Liver (tissue), 8 donors: ENCODE measurements at regions not wholly inside any gene's neighbourhood (a gene's known extent, or its start where the extent isn't known, plus 50 kb on each side); places are given as distances from the start of the nearest gene placed in this dataset.

Experiments used
- DNase-seq: peaks from one replicate; pipeline ENCODE4 v3.0.0-alpha.2; 2017; ENCODE audit warnings: low spot score
- H3K27ac ChIP-seq, 2 donors: one replicate each; pipeline ENCODE4 v1.7.0; 2013; ENCODE audit warnings: inconsistent platforms in 2 of 2, low read length in 2 of 2, control low read depth in 1 of 2, low read depth in 1 of 2, mild to moderate bottlenecking in 1 of 2
- H3K27me3 ChIP-seq, 4 donors: one replicate each; pipeline versions ENCODE4 v1.6.1 to v1.7.0; 2013; ENCODE audit warnings: low read length in 3 of 4, inconsistent platforms in 1 of 4, mild to moderate bottlenecking in 1 of 4, moderate library complexity in 1 of 4; ENCODE audit not compliant: control insufficient read depth in 4 of 4, insufficient read depth in 4 of 4
- H3K36me3 ChIP-seq, 4 donors: one replicate each; pipeline versions ENCODE4 v1.6.1 to v1.7.0; 2013; ENCODE audit warnings: low read length in 3 of 4, mild to moderate bottlenecking in 3 of 4, low read depth in 1 of 4, moderate library complexity in 1 of 4; ENCODE audit not compliant: control insufficient read depth in 4 of 4, insufficient read depth in 3 of 4
- H3K4me1 ChIP-seq, 4 donors: one replicate each; pipeline versions ENCODE4 v1.6.1 to v1.7.0; 2013; ENCODE audit warnings: low read length in 3 of 4, mild to moderate bottlenecking in 3 of 4, moderate library complexity in 1 of 4; ENCODE audit not compliant: control insufficient read depth in 4 of 4, insufficient read depth in 4 of 4
- H3K4me3 ChIP-seq, 3 donors: one replicate each; pipeline versions ENCODE4 v1.6.1 to v1.7.0; 2013; ENCODE audit warnings: low read length in 3 of 3, control low read depth in 1 of 3, low read depth in 1 of 3, mild to moderate bottlenecking in 1 of 3
- H3K9ac ChIP-seq, 2 donors: one replicate each; pipeline ENCODE4 v1.7.0; 2013; ENCODE audit warnings: low read length in 2 of 2, mild to moderate bottlenecking in 2 of 2, moderate library complexity in 2 of 2, control low read depth in 1 of 2, low read depth in 1 of 2
- H3K9me3 ChIP-seq, 4 donors: one replicate each; pipeline versions ENCODE4 v1.6.1 to v1.7.0; 2013; ENCODE audit warnings: low read length in 3 of 4; ENCODE audit not compliant: control insufficient read depth in 4 of 4
- ATF3 ChIP-seq: IDR thresholded peaks from 2 replicates; pipeline ENCODE4 v1.6.1; 2016; ENCODE audit warnings: antibody characterized with exemption
- CTCF ChIP-seq: fragments of 150-350 bp; IDR thresholded peaks from 2 replicates; pipeline ENCODE4 v1.5.1; 2017; ENCODE audit warnings: improper control_type of control experiment, low read depth, low read length; ENCODE audit not compliant: missing input control
- EGR1 ChIP-seq, 2 donors: IDR thresholded peaks; 2 replicates each; pipeline ENCODE4 v1.6.1; 2016 to 2018; ENCODE audit warnings: antibody characterized with exemption in 2 of 2, low read depth in 2 of 2
- FOXA1 ChIP-seq: IDR thresholded peaks from 2 replicates; pipeline ENCODE4 v1.6.1; 2016; ENCODE audit warnings: antibody characterized with exemption
- FOXA2 ChIP-seq: IDR thresholded peaks from 2 replicates; pipeline ENCODE4 v1.6.1; 2016; ENCODE audit warnings: antibody characterized with exemption
- GABPA ChIP-seq, 2 donors: IDR thresholded peaks in 1 of 2; conservative IDR thresholded peaks in 1 of 2; 2 replicates each; pipeline ENCODE4 v1.6.1; 2016; ENCODE audit warnings: antibody characterized with exemption in 2 of 2, mild to moderate bottlenecking in 1 of 2, moderate library complexity in 1 of 2
- HNF4A ChIP-seq, 2 donors: conservative IDR thresholded peaks; 2 replicates each; pipeline ENCODE4 v1.6.1; 2016; ENCODE audit warnings: antibody characterized with exemption in 2 of 2, mild to moderate bottlenecking in 2 of 2
- HNF4G ChIP-seq: IDR thresholded peaks from 2 replicates; pipeline ENCODE4 v1.6.1; 2016; ENCODE audit warnings: antibody characterized with exemption
- JUND ChIP-seq, 2 donors: IDR thresholded peaks; 2 replicates each; pipeline ENCODE4 v1.6.1; 2016; ENCODE audit warnings: antibody characterized with exemption in 2 of 2
- MAX ChIP-seq: IDR thresholded peaks from 2 replicates; pipeline ENCODE4 v1.6.1; 2016; ENCODE audit warnings: antibody characterized with exemption
- NR2F2 ChIP-seq: IDR thresholded peaks from 2 replicates; pipeline ENCODE4 v1.6.1; 2016; ENCODE audit warnings: antibody characterized with exemption
- RXRA ChIP-seq, 2 donors: IDR thresholded peaks; 2 replicates each; pipeline ENCODE4 v1.6.1; 2017 to 2018; ENCODE audit warnings: antibody characterized with exemption in 2 of 2, mild to moderate bottlenecking in 1 of 2
- SP1 ChIP-seq: IDR thresholded peaks from 2 replicates; pipeline ENCODE4 v1.6.1; 2018; ENCODE audit warnings: antibody characterized with exemption, mild to moderate bottlenecking
- YY1 ChIP-seq: IDR thresholded peaks from 2 replicates; pipeline ENCODE4 v1.6.1; 2016; ENCODE audit warnings: antibody characterized with exemption, mild to moderate bottlenecking
- ZBTB33 ChIP-seq: IDR thresholded peaks from 2 replicates; pipeline ENCODE4 v1.6.1; 2016; ENCODE audit warnings: antibody characterized with exemption
- WGBS: extraction: QIAGEN DNeasy Blood & Tissue Kit; methylation state at CpG from one replicate; pipeline ENCODE4 v1.1.7; 2013; 5-methylcytosine and 5-hydroxymethylcytosine counted together
- TF ChIP-seq, protein P1 (sequence below): IDR thresholded peaks from 2 replicates; pipeline ENCODE4 v1.6.1; 2016; ENCODE audit warnings: antibody characterized with exemption, mild to moderate bottlenecking
- donor health status: healthy.
- donor health status: healthy.
- donor health status: healthy.
- donor health status: healthy.
- donor health status: healthy.

DNA sequence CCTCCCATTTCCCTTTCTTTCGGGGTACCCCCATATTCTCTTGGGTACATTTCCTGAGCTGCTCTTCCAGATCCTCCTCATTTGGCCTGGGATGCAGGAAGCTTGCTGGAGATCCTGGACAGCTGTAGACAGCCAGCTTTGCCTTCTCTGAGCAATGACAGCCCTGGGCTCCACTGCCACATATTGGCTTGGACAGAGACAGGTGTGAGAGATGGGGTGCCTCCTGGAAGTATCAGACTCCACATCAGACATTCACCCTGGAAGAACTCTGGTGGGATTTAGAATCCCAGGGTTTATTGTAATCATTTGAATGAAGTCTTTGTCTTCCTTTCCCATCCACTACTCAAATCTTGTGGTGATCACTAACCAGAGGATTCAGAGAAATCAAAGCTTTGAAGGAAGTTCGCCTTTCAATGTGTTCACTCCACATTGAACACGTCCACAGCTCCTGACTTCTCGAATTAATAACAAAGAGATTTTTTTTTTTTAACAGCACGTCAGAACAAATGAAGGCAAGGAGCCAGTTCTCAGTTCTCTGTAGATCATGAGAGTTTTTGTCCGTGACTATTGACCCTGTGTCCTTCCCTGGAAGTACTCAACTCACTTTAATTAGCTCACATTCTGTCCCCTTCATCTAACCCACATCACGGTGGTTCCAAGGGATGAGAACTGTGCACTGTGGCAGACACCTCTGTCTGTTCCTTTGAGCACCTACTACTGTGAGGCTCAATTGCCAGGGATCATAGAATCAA lies 377.6 kb upstream of the TRIB2 start:
- H3K36me3 ChIP-seq, result no peaks in the 10 kb centered on the region
- H3K9me3 ChIP-seq, result peaks cover 0 to 2% (median 0%) of the 10 kb centered on the region in 4 donors
- no peak for TF ChIP-seq FOXA2
- no peak for TF ChIP-seq GABPA (IDR thresholded peaks at IDR 0.05 in 1 of 2, conservative IDR thresholded peaks at IDR 0.05 in 1 of 2)
- no peak for TF ChIP-seq ATF3
- TF ChIP-seq MAX, result no peak
- TF ChIP-seq FOXA1, result no peak
- no peak for TF ChIP-seq YY1
- TF ChIP-seq HNF4G, result no peak
- TF ChIP-seq CTCF, result no peak
- no peak for TF ChIP-seq SP1
- no peak for TF ChIP-seq JUND (IDR thresholded peaks at IDR 0.05)
- TF ChIP-seq, protein P1, sequence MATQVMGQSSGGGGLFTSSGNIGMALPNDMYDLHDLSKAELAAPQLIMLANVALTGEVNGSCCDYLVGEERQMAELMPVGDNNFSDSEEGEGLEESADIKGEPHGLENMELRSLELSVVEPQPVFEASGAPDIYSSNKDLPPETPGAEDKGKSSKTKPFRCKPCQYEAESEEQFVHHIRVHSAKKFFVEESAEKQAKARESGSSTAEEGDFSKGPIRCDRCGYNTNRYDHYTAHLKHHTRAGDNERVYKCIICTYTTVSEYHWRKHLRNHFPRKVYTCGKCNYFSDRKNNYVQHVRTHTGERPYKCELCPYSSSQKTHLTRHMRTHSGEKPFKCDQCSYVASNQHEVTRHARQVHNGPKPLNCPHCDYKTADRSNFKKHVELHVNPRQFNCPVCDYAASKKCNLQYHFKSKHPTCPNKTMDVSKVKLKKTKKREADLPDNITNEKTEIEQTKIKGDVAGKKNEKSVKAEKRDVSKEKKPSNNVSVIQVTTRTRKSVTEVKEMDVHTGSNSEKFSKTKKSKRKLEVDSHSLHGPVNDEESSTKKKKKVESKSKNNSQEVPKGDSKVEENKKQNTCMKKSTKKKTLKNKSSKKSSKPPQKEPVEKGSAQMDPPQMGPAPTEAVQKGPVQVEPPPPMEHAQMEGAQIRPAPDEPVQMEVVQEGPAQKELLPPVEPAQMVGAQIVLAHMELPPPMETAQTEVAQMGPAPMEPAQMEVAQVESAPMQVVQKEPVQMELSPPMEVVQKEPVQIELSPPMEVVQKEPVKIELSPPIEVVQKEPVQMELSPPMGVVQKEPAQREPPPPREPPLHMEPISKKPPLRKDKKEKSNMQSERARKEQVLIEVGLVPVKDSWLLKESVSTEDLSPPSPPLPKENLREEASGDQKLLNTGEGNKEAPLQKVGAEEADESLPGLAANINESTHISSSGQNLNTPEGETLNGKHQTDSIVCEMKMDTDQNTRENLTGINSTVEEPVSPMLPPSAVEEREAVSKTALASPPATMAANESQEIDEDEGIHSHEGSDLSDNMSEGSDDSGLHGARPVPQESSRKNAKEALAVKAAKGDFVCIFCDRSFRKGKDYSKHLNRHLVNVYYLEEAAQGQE, result no peak
- TF ChIP-seq HNF4A (conservative IDR thresholded peaks at IDR 0.05), result no peak
- TF ChIP-seq ZBTB33, result no peak
- no peak for TF ChIP-seq RXRA (IDR thresholded peaks at IDR 0.05)
- TF ChIP-seq NR2F2, result no peak
- TF ChIP-seq EGR1 (IDR thresholded peaks at IDR 0.05; ENCODE audit: low read depth in 2 of 2), result no peak
- no peaks in the 10 kb centered on the region for H3K4me1 ChIP-seq
- WGBS, result 82% methylated on average over 7 of the region's 7 CpGs
- no peak overlapping the region for H3K9ac ChIP-seq
- H3K27me3 ChIP-seq, result no peaks in the 10 kb centered on the region
- H3K27ac ChIP-seq, result no peak overlapping the region
- H3K4me3 ChIP-seq, result no peak overlapping the region
- DNase-seq, result no peak

GRCh38 chr2:12340164-12340563 lies 376.6 kb upstream of the TRIB2 start:
- Histone ChIP-seq H3K9me3 (peaks cover 0 to 2% (median 0%) of the 10 kb centered on the region in 4 donors), H3K36me3 (no peaks in the 10 kb centered on the region), H3K4me3 (no peak overlapping the region), H3K9ac (no peak overlapping the region), H3K27me3 (no peaks in the 10 kb centered on the region), H3K4me1 (no peaks in the 10 kb centered on the region), H3K27ac (no peak overlapping the region)
- DNase-seq, result no peak
- 63% methylated on average over 4 of the region's 4 CpGs for WGBS
- no peak for TF ChIP-seq HNF4A (conservative IDR thresholded peaks at IDR 0.05)
